Smooth muscle cell (in vitro differentiated cells): ENCODE measurements at regions not wholly inside any gene's neighbourhood (a gene's known extent, or its start where the extent isn't known, plus 50 kb on each side); places are given as distances from the start of the nearest gene placed in this dataset.

ENCODE experiments used
- DNase-seq: peaks from one replicate; lab custom pipeline; 2025; ENCODE audit not compliant: unreplicated experiment; lab: John Stamatoyannopoulos, UW
- H2AFZ ChIP-seq: fragments of 200-600 bp; sonication (generic); 2 replicates; pipeline ENCODE4 v1.6.0; 2016; ENCODE audit warnings: antibody characterized with exemption, low read depth, mild to moderate bottlenecking
- H3F3A ChIP-seq: fragments of 200-600 bp; sonication (generic); 2 replicates; pipeline ENCODE4 v1.6.0; 2017; ENCODE audit warnings: antibody characterized with exemption, low read depth
- H3K27ac ChIP-seq: fragments of 200-600 bp; sonication (generic); 2 replicates; pipeline ENCODE4 v1.5.1; 2016; ENCODE audit warnings: low read depth, mild to moderate bottlenecking
- H3K27me3 ChIP-seq: fragments of 200-600 bp; sonication (generic); 2 replicates; pipeline ENCODE4 v1.6.1; 2016; ENCODE audit warnings: low read depth, mild to moderate bottlenecking
- H3K36me3 ChIP-seq: fragments of 200-600 bp; sonication (generic); 2 replicates; pipeline ENCODE4 v1.5.1; 2016; ENCODE audit warnings: low read depth
- H3K4me1 ChIP-seq: fragments of 200-600 bp; sonication (generic); 2 replicates; pipeline ENCODE4 v1.5.1; 2016; ENCODE audit warnings: low read depth
- H3K4me2 ChIP-seq: fragments of 200-600 bp; sonication (generic); 2 replicates; pipeline ENCODE4 v1.6.0; 2016; ENCODE audit warnings: mild to moderate bottlenecking
- H3K4me3 ChIP-seq: fragments of 200-600 bp; sonication (generic); 2 replicates; pipeline ENCODE4 v1.5.1; 2016; ENCODE audit warnings: mild to moderate bottlenecking
- H3K79me2 ChIP-seq: fragments of 200-600 bp; sonication (generic); 2 replicates; pipeline ENCODE4 v1.6.0; 2016; ENCODE audit warnings: low read depth, mild to moderate bottlenecking
- H3K9ac ChIP-seq: fragments of 200-600 bp; sonication (generic); 2 replicates; pipeline ENCODE4 v1.6.0; 2016; ENCODE audit warnings: low read depth
- H3K9me3 ChIP-seq: fragments of 200-600 bp; sonication (generic); replicated peaks from 2 replicates; pipeline ENCODE4 v1.5.1; 2016; ENCODE audit warnings: low read depth
- H4K20me1 ChIP-seq: fragments of 200-600 bp; sonication (generic); 2 replicates; pipeline ENCODE4 v1.6.0; 2016; ENCODE audit warnings: low read depth
- CTCF ChIP-seq: fragments of 200-600 bp; sonication (generic); IDR thresholded peaks from 2 replicates; pipeline ENCODE4 v1.5.1; 2017; ENCODE audit warnings: borderline replicate concordance, mild to moderate bottlenecking, antibody characterized with exemption; ENCODE audit not compliant: insufficient read depth, poor library complexity, severe bottlenecking
- WGBS: methylation state at CpG from one replicate; pipeline ENCODE4 v1.1.7; 2016; ENCODE audit warnings: low lambda C conversion rate; 5-methylcytosine and 5-hydroxymethylcytosine counted together

GRCh38 chr3:181791056-181791955 is 79.6 kb downstream of the SOX2 start:
- no peak for DNase-seq

GRCh38 chr3:181793006-181793405 is 81.3 kb downstream of the SOX2 start:
- H3K4me2 ChIP-seq: no peak overlapping the region
- H4K20me1 ChIP-seq: no peaks in the 10 kb centered on the region
- DNase-seq: no peak
- peaks cover 3% of the 10 kb centered on the region for H3K27me3 ChIP-seq
- H3K36me3 ChIP-seq: no peaks in the 10 kb centered on the region
- WGBS: 78% methylated on average over 7 of the region's 7 CpGs
- no peaks in the 10 kb centered on the region for H3K79me2 ChIP-seq
- TF ChIP-seq CTCF: no peak
- H3F3A ChIP-seq: no peaks in the 10 kb centered on the region
- no peak overlapping the region for H3K4me3 ChIP-seq
- H2AFZ ChIP-seq: no peak overlapping the region
- H3K27ac ChIP-seq: no peak overlapping the region
- H3K9ac ChIP-seq: no peak overlapping the region
- peaks cover 8% of the 10 kb centered on the region for H3K4me1 ChIP-seq
- H3K9me3 ChIP-seq: no peaks in the 10 kb centered on the region

More at GRCh38 chr3:181791056-181791955, 79.6 kb downstream of the SOX2 start:
- H4K20me1 ChIP-seq: no peaks in the 10 kb centered on the region
- H3K79me2 ChIP-seq: no peaks in the 10 kb centered on the region
- no peak overlapping the region for H3K27ac ChIP-seq
- no peak overlapping the region for H3K4me2 ChIP-seq
- H3K9ac ChIP-seq: no peak overlapping the region
- no peak for TF ChIP-seq CTCF
- H3K9me3 ChIP-seq: no peaks in the 10 kb centered on the region
- no peak overlapping the region for H2AFZ ChIP-seq
- WGBS: 87% methylated on average over 7 of the region's 7 CpGs
- H3K27me3 ChIP-seq: no peaks in the 10 kb centered on the region
- peaks cover 8% of the 10 kb centered on the region for H3K4me1 ChIP-seq
- no peaks in the 10 kb centered on the region for H3F3A ChIP-seq
- no peaks in the 10 kb centered on the region for H3K36me3 ChIP-seq
- H3K4me3 ChIP-seq: no peak overlapping the region

- no peaks in the 10 kb centered on the region for H3K79me2 ChIP-seq
These were observed 82.5 kb downstream of the SOX2 start for GRCh38 chr3:181794011-181794790.

More at GRCh38 chr3:181794011-181794790, 82.5 kb downstream of the SOX2 start:
- Histone ChIP-seq H3K4me1 (peaks cover 8% of the 10 kb centered on the region), H3K36me3 (no peaks in the 10 kb centered on the region), H3K4me2 (no peak overlapping the region), H4K20me1 (no peaks in the 10 kb centered on the region), H3K27ac (no peak overlapping the region), H3K9ac (no peak overlapping the region), H3K9me3 (no peaks in the 10 kb centered on the region), H3F3A (no peaks in the 10 kb centered on the region), H2AFZ (no peak overlapping the region), H3K4me3 (no peak overlapping the region), H3K27me3 (peaks cover 3% of the 10 kb centered on the region)
- TF ChIP-seq CTCF: no peak
- 72% methylated on average over 4 of the region's 4 CpGs for WGBS
- no peak for DNase-seq
